GM23338 (cell line): ENCODE measurements at regions not wholly inside any gene's neighbourhood (a gene's known extent, or its start where the extent isn't known, plus 50 kb on each side); places are given as distances from the start of the nearest gene placed in this dataset.

ENCODE experiments used
- CREB1 ChIP-seq: fragments of 250-450 bp; sonication (Bioruptor Pico); IDR thresholded peaks from 2 replicates; pipeline ENCODE4 v1.5.0; 2020; ENCODE audit warnings: low read depth, mild to moderate bottlenecking, moderate library complexity
- EZH2 ChIP-seq: fragments of 200-600 bp; sonication (generic); IDR thresholded peaks from one replicate; pipeline ENCODE4 v1.8.0; 2017; ENCODE audit warnings: antibody characterized with exemption, mild to moderate bottlenecking, low read depth; ENCODE audit not compliant: unreplicated experiment
- EZH2phosphoT487 ChIP-seq: fragments of 200-600 bp; sonication (generic); IDR thresholded peaks from one replicate; pipeline ENCODE4 v1.8.1; 2018; ENCODE audit warnings: antibody characterized with exemption; ENCODE audit not compliant: unreplicated experiment
- JUNB ChIP-seq: IDR thresholded peaks from one replicate; pipeline ENCODE4 v1.6.1; 2016; ENCODE audit warnings: antibody characterized with exemption; ENCODE audit not compliant: unreplicated experiment
- NANOG ChIP-seq: IDR thresholded peaks from 2 replicates; pipeline ENCODE4 v1.6.1; 2016; ENCODE audit warnings: antibody characterized with exemption, borderline replicate concordance
- POLR2AphosphoS5 ChIP-seq: IDR thresholded peaks from 2 replicates; pipeline ENCODE4 v1.6.1; 2016; ENCODE audit warnings: antibody characterized with exemption, low read depth
- REST ChIP-seq: IDR thresholded peaks from one replicate; pipeline ENCODE4 v1.6.1; 2018; ENCODE audit warnings: antibody characterized with exemption; ENCODE audit not compliant: unreplicated experiment
- STAT1 ChIP-seq: IDR thresholded peaks from one replicate; pipeline ENCODE4 v1.6.1; 2016; ENCODE audit warnings: antibody characterized with exemption; ENCODE audit not compliant: unreplicated experiment
- ZNF114 ChIP-seq: fragments of 250-450 bp; sonication (Bioruptor Pico); IDR thresholded peaks from 2 replicates; pipeline ENCODE4 v1.5.0; 2020; ENCODE audit warnings: mild to moderate bottlenecking, moderate library complexity
- ZNF331 ChIP-seq: fragments of 250-450 bp; sonication (Bioruptor Pico); IDR thresholded peaks from 2 replicates; pipeline ENCODE4 v1.5.0; 2020; ENCODE audit warnings: low read depth, mild to moderate bottlenecking, moderate library complexity
- TF ChIP-seq, protein P1 (sequence below), 2 experiments: fragments of 200-600 bp in 1 of 2; sonication (generic) in 1 of 2; conservative IDR thresholded peaks; 2 replicates each; pipeline versions ENCODE4 v1.5.1 to v1.6.1; 2016 to 2017; ENCODE audit warnings: antibody characterized with exemption in 2 of 2, low read depth in 2 of 2, mild to moderate bottlenecking in 2 of 2, moderate library complexity in 1 of 2
- TF ChIP-seq, protein P2 (sequence below): fragments of 250-450 bp; sonication (Bioruptor Pico); IDR thresholded peaks from 2 replicates; pipeline ENCODE4 v1.5.0; 2020; ENCODE audit warnings: mild to moderate bottlenecking, moderate library complexity
- TF ChIP-seq, protein P3 (sequence below): IDR thresholded peaks from 2 replicates; pipeline ENCODE4 v1.6.1; 2016; ENCODE audit warnings: antibody characterized with exemption

GRCh38 chr2:150309311-150310080 is 178.0 kb downstream of the RND3 start:
- no peak for TF ChIP-seq POLR2AphosphoS5
- no peak for TF ChIP-seq EZH2phosphoT487
- TF ChIP-seq, protein P1, sequence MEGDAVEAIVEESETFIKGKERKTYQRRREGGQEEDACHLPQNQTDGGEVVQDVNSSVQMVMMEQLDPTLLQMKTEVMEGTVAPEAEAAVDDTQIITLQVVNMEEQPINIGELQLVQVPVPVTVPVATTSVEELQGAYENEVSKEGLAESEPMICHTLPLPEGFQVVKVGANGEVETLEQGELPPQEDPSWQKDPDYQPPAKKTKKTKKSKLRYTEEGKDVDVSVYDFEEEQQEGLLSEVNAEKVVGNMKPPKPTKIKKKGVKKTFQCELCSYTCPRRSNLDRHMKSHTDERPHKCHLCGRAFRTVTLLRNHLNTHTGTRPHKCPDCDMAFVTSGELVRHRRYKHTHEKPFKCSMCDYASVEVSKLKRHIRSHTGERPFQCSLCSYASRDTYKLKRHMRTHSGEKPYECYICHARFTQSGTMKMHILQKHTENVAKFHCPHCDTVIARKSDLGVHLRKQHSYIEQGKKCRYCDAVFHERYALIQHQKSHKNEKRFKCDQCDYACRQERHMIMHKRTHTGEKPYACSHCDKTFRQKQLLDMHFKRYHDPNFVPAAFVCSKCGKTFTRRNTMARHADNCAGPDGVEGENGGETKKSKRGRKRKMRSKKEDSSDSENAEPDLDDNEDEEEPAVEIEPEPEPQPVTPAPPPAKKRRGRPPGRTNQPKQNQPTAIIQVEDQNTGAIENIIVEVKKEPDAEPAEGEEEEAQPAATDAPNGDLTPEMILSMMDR (conservative IDR thresholded peaks at IDR 0.05; ENCODE audit: low read depth in 2 of 2) = no peak
- no peak for TF ChIP-seq EZH2
- no peak for TF ChIP-seq REST
- no peak for TF ChIP-seq STAT1
- TF ChIP-seq, protein P2, sequence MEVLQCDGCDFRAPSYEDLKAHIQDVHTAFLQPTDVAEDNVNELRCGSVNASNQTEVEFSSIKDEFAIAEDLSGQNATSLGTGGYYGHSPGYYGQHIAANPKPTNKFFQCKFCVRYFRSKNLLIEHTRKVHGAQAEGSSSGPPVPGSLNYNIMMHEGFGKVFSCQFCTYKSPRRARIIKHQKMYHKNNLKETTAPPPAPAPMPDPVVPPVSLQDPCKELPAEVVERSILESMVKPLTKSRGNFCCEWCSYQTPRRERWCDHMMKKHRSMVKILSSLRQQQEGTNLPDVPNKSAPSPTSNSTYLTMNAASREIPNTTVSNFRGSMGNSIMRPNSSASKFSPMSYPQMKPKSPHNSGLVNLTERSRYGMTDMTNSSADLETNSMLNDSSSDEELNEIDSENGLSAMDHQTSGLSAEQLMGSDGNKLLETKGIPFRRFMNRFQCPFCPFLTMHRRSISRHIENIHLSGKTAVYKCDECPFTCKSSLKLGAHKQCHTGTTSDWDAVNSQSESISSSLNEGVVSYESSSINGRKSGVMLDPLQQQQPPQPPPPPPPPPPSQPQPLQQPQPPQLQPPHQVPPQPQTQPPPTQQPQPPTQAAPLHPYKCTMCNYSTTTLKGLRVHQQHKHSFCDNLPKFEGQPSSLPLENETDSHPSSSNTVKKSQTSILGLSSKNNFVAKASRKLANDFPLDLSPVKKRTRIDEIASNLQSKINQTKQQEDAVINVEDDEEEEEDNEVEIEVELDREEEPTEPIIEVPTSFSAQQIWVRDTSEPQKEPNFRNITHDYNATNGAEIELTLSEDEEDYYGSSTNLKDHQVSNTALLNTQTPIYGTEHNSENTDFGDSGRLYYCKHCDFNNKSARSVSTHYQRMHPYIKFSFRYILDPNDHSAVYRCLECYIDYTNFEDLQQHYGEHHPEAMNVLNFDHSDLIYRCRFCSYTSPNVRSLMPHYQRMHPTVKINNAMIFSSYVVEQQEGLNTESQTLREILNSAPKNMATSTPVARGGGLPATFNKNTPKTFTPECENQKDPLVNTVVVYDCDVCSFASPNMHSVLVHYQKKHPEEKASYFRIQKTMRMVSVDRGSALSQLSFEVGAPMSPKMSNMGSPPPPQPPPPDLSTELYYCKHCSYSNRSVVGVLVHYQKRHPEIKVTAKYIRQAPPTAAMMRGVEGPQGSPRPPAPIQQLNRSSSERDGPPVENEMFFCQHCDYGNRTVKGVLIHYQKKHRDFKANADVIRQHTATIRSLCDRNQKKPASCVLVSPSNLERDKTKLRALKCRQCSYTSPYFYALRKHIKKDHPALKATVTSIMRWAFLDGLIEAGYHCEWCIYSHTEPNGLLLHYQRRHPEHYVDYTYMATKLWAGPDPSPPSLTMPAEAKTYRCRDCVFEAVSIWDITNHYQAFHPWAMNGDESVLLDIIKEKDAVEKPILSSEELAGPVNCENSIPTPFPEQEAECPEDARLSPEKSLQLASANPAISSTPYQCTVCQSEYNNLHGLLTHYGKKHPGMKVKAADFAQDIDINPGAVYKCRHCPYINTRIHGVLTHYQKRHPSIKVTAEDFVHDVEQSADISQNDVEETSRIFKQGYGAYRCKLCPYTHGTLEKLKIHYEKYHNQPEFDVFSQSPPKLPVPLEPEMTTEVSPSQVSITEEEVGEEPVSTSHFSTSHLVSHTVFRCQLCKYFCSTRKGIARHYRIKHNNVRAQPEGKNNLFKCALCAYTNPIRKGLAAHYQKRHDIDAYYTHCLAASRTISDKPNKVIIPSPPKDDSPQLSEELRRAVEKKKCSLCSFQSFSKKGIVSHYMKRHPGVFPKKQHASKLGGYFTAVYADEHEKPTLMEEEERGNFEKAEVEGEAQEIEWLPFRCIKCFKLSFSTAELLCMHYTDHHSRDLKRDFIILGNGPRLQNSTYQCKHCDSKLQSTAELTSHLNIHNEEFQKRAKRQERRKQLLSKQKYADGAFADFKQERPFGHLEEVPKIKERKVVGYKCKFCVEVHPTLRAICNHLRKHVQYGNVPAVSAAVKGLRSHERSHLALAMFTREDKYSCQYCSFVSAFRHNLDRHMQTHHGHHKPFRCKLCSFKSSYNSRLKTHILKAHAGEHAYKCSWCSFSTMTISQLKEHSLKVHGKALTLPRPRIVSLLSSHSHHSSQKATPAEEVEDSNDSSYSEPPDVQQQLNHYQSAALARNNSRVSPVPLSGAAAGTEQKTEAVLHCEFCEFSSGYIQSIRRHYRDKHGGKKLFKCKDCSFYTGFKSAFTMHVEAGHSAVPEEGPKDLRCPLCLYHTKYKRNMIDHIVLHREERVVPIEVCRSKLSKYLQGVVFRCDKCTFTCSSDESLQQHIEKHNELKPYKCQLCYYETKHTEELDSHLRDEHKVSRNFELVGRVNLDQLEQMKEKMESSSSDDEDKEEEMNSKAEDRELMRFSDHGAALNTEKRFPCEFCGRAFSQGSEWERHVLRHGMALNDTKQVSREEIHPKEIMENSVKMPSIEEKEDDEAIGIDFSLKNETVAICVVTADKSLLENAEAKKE (CRISPR knock-in tag) = no peak
- TF ChIP-seq JUNB = no peak
- no peak for TF ChIP-seq NANOG
- TF ChIP-seq CREB1 (CRISPR knock-in tag) = no peak
- TF ChIP-seq ZNF114 (CRISPR knock-in tag) = no peak
- TF ChIP-seq ZNF331 (CRISPR knock-in tag) = no peak
- TF ChIP-seq, protein P3, sequence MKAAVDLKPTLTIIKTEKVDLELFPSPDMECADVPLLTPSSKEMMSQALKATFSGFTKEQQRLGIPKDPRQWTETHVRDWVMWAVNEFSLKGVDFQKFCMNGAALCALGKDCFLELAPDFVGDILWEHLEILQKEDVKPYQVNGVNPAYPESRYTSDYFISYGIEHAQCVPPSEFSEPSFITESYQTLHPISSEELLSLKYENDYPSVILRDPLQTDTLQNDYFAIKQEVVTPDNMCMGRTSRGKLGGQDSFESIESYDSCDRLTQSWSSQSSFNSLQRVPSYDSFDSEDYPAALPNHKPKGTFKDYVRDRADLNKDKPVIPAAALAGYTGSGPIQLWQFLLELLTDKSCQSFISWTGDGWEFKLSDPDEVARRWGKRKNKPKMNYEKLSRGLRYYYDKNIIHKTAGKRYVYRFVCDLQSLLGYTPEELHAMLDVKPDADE = no peak
